ENCODE measurements at regions not wholly inside any gene's neighbourhood (a gene's known extent, or its start where the extent isn't known, plus 50 kb on each side); places are given as distances from the start of the nearest gene placed in this dataset.

- DNase-seq (ENCODE audit: low read depth) = no peak
Measured at GRCh38 chr6:41471064-41471895, 74.9 kb upstream of the FOXP4 start.

GRCh38 chr6:41474213-41474933 is 71.8 kb upstream of the FOXP4 start:
- DNase-seq (ENCODE audit: low read depth) = no peak

GRCh38 chr6:41475164-41475563 is 71.0 kb upstream of the FOXP4 start:
- no peak for DNase-seq (ENCODE audit: low read depth)

- no peak for DNase-seq (ENCODE audit: low read depth)
Measured at GRCh38 chr6:41475737-41476357, 70.3 kb upstream of the FOXP4 start.

GRCh38 chr6:41476401-41476800 is 69.8 kb upstream of the FOXP4 start:
- no peak for DNase-seq (ENCODE audit: low read depth)

- no peak for DNase-seq (ENCODE audit: low read depth)
Measured at GRCh38 chr6:41477572-41477971, 68.6 kb upstream of the FOXP4 start.

- no peak for DNase-seq (ENCODE audit: low read depth)
Measured at GRCh38 chr6:41483943-41484342, 62.2 kb upstream of the FOXP4 start.

GRCh38 chr6:41487860-41488432 is 58.2 kb upstream of the FOXP4 start:
- DNase-seq (ENCODE audit: low read depth) = no peak

GRCh38 chr6:41488433-41489119 is 57.6 kb upstream of the FOXP4 start:
- DNase-seq (ENCODE audit: low read depth) = peak; percentile 79

GRCh38 chr6:41489120-41489851 is 56.9 kb upstream of the FOXP4 start:
- no peak for DNase-seq (ENCODE audit: low read depth)

GRCh38 chr6:41492261-41492891 is 53.8 kb upstream of the FOXP4 start:
- DNase-seq (ENCODE audit: low read depth) = no peak

GRCh38 chr6:41494212-41495110 is 51.7 kb upstream of the FOXP4 start:
- no peak for DNase-seq (ENCODE audit: low read depth)

Data from ELR (cell line).